GM19468 (cell line): ENCODE measurements at regions not wholly inside any gene's neighbourhood (a gene's known extent, or its start where the extent isn't known, plus 50 kb on each side); places are given as distances from the start of the nearest gene placed in this dataset.
"Not testable (repeated sequence)": the region's sequence is repeated elsewhere in the genome, so short reads cannot be mapped to it uniquely, and the experiment has no call there.

Experiments
- ATAC-seq: cut with Tn5 transposase; IDR thresholded peaks from one replicate; pipeline ENCODE4 v1.9.1; 2021; ENCODE audit warnings: mild to moderate bottlenecking, moderate library complexity, moderate number of reproducible peaks; ENCODE audit not compliant: unreplicated experiment; ENCODE audit errors: extremely low read depth

DNA sequence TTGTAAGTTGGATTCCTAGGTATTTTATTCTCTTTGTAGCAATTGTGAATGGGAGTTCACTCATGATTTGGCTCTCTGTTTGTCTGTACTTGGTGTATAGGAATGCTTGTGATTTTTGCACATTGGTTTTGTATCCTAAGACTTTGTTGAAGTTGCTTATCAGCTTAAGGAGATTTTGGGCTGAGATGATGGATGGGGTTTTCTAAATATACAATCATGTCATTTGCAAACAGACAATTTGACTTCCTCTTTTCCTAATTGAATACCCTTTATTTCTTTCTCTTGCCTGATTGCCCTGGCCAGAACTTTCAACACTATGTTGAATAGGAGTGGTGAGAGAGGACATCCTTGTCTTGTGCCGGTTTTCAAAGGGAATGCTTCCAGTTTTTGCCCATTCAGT lies 391.8 kb downstream of the NPIPA7 start:
- ATAC-seq, result not testable (repeated sequence)

DNA sequence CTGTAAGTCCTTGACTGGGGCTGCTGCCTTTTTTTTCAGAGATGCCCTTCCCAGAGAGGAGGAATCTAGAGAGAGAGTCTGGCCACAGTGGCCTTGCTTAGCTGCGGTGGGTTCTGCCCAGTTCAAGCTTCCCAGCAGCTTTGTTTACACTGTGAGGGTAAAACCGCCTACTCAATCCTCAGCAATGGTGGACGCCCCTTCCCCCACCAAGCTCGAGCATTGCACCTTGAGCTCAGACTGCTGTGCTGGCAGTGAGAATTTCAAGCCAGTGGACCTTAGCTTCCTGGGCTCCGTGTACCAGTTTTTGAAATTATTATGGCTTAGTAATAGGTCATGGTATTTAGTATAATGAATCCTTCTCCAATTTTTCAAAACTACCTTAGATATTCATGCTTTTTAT lies 395.4 kb downstream of the NPIPA7 start:
- ATAC-seq, result no peak

DNA sequence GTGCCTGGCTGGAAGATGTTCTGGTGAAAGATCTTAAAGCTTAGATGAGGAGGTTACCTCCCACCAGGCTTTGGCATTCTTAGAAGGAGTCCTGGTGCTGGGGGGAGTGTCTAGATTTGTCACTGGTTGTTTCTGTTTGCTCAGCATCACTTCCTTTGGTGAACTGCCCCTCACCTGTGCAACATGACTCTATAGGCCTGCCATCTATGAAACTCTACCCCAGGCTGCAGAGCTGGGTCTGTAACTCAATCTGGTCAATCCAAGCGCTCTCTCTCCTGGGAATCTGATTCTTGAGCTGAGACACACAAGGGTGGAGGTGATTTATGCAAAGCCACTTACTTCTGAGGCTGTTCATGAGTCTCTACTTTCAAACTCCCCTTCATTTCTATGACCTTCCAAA lies 399.4 kb downstream of the NPIPA7 start:
- ATAC-seq, result no peak

DNA sequence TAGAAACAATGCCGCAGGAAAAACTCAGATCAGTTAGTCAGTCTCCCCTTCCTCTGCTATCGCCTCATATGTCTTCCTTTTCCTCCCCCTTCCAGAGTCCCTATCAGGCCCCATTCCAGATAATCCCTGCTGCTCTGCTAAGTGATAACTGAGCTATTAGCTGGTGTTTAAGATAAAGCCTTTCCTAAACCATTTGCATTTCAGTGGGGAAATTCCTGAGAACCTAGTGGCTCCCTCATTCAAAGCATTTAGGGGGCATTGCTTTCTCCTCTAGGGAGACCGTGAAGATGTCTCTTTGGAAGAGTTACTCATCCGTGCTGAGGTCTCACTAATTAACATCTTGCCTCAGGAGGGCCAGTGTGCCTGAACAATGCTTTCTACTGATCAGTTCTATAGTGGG lies 401.6 kb downstream of the NPIPA7 start:
- no peak for ATAC-seq

DNA sequence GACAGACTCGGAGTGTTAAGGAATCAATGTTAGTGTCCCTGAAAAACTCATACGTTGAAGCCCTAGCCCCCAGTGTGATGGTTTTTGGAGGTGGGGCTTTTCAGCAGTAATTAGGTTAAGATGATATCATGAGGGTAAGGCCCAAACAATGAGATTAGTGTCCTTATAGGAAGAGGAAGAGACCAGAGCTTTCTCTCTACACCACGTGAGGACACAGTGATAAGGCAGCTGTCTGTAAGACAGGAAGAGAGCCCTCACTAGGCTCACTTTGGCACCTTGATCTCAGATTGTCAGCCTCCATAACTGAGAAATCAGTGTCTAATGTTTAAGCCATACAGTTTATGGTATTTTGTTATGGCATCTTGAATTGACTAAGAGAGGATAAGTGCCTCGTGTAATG lies 403.2 kb downstream of the NPIPA7 start:
- no peak for ATAC-seq

DNA sequence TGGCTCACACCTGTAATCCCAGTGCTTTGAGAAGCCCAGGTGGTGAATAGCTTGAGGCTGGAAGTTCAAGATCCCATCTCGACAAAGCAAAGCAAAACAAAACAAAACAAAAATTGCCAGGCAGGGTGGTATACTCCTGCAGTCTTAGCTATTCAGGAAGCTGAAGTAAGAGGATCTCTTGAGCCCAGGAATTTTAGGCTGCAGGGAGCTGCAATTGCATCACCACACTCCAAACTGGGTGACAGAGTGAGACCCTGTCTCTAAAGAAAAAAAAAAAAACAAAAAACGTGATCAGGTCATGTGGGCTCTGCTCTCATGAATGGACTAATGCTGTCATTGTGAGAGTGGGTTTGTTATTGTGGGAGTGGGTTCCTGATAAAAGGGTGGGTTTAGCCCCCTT lies 409.1 kb downstream of the NPIPA7 start:
- no peak for ATAC-seq

DNA sequence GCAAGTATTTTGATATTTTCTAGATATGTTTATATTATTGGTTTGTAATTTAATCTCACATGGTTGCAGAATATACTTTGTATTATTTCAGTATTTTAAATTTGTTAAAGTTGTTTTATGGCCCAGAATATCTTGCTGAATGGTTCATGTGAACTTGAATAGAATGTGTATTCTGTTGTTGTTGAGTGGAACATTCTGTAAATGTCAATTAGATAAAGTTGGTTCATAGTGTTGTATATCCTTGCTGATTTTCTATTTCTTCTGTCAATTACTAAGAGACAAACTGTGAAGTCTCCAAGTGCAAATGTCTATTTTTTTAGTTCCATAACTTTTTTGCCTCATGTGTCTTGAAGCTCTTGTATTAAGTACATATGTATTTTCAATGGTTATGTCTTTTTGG lies 411.7 kb downstream of the NPIPA7 start:
- no peak for ATAC-seq

DNA sequence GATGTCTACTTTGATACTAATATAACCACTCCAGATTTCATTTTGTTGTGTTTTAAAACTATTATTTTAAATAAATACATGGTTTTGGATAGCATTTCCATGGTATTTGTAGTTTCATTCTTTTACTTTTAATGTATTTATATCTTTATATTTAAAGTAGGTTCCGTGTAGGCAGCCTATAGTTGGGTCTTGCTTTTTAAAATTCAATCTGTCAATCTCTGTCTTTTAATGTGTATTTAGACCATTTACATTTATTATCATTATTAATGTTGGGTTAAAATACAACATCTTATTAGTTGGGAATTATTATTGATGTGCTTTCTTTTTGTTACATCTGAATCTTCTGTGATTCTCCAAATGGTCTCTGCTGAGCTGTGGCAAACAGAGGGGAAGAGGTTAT lies 412.1 kb downstream of the NPIPA7 start:
- no peak for ATAC-seq

DNA sequence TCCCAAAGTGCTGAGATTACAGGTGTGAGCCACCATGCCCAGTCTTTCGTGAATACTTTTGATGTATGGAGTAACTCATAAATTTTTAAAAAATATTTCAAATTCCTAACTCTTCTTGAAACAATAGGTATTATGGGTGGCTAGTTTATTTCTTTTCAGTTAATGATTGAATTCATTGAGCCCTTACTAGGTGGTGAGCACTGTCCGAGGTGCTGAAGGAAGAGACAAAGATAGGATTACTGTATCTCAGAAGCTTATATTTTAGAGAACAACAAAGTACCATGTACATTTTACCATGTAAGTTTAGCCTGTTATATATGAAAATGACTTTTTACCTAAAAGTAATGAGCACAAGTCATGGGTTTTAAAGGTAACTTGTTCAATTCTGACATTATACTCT lies 418.3 kb downstream of the NPIPA7 start:
- no peak for ATAC-seq

DNA sequence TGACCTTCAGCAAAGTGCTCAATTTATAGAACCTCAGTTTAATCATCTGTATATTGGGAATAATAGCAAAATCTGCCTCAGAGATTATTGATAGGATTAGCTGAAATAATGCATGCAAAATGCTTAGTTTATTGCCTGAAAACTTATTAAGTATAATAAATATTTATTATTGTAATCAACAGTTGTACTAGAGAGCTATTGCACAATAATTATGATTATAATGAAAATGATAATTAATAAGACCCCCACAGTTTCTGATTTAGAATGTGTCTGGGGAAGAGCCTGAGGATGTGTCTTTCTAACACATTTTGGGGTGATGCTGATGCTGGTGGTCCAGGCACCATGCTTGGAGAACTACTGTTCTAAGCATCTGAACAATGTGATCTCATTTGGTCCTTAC lies 419.6 kb downstream of the NPIPA7 start:
- ATAC-seq, result no peak

DNA sequence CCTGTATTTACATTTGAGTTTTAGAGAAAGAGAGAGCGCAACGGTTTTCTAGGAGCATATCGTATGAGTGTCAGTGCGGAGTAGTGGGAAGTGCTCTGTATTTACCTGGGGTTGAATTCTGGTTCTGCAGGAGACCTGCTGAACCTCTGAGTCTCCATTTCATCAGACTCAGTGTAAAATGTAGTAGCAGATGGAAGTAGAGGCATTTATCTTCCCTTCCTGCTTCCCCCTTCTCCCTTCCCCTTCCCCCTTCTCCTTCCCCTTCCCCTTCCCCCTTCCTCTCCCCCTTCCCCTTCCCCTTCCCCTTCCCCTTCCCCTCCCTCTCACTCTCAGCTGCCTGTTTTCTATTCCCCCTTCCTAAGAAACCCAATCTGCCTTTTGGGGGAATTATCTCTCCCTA lies 426.9 kb downstream of the NPIPA7 start:
- ATAC-seq, result no peak

DNA sequence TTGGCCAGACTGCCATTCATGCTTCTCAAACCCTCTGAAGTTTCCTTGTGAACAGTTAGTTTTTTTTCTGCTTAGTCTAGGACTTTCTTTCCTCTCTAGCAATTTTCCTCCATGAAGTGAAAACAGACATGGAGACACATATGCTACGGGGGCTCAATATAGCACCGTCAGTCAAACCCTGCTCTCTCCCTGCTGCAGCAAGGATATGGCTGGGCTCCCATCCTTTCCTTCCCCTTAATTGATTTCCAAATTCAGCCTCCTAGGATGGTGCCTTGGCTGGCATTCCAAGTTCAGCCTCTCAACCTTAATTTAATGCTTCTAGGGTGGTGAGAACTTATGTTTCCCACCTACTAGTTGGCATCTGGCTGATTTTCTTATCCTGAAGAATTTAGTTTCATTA lies 436.7 kb downstream of the NPIPA7 start:
- no peak for ATAC-seq

DNA sequence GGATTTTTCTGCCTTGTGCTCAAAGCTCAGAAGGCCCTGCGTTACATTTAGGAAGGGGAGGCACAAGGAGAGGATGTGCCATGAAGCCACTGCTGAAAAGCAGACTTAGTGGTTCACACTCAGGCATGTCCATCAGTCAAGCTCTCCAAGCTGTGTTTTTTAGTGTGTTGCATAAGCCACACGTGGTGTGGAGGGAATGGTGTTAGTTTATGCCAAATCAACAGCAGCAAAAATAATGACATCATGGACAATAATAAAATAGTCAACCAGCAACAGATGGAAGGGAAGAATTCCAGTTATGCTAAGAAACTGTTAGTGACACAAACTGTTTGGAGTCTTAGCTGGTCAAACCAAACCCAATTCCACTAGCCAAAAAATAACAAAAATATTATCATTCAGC lies 438.3 kb downstream of the NPIPA7 start:
- ATAC-seq, result no peak

DNA sequence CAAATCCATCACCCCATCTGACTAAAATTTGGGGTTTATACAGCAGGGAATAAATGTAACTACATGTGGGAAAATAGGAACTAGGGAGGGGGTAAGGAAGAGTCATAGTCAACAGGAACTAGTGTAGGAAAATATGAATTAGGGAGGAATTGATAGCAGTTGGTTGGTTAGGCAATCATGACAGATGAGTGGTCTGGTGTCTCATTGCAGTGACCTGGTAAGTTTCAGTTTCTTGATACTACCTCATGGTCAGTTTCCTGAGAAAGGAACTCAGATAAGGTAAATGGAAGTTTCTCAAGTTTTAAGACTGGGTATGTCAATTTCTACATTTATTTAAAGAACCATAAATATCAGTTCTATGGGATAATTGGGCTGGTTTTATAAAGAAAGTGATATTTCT lies 442.3 kb downstream of the NPIPA7 start:
- no peak for ATAC-seq

DNA sequence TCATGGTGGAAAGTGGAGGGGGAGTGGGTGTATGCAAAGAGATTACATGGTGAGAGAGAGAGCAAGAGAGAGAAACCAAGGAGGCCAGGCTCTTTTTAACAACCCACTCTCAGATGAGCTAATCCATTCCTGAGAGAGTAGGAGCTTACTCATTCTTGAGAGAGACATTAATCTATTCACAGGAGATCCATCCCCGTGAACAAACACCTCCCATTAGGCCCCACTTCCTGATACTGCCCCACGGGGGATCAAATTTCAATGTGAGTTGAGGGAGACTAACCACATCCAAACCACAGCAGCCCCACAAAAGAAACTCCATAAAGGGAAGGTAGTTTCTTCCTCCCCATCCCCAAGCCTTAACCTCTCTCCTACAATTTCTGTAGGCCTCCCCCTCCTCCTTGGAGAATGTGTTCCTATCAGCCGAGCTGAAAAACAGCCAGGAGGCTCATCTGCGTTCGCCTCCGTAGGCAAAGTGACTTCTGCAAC lies 450.0 kb downstream of the NPIPA7 start:
- ATAC-seq, result no peak

DNA sequence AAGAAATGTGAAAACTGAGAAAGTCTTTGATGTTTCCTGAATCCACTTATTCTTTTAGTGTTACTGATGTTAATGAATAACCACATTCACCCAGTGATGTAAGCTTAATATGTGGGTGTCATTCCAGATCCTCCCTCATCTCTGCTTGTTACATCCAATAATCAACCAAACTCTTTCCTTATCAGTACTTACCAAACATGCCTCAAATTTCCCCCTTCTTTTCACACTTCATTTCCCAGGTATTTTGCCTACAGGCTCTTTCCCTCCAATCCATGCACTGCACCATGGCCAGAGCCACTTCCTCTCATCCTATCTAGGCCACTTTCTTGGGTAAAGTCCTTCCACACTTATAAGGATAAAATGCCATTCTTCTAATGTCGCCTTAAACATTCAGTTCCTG lies 451.5 kb downstream of the NPIPA7 start:
- ATAC-seq, result no peak

DNA sequence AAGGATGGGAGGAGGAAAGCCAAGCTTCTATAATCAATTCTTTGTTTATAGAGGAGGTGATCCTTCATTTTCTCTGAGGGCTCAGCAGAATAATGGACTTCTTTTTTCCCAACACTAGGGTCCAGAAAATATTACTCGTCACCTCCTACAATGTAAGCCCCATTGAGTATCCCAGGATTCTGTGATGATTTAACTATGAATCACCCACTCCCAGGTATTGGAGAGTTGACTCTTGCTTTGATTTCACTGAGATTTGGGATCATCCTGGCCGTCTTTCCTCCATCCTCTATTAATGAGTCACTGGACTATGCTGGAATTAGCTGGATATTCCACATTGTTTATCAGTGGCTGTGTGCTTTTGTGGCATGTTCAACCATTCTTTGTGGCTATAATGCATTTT lies 452.0 kb downstream of the NPIPA7 start:
- ATAC-seq, result no peak

DNA sequence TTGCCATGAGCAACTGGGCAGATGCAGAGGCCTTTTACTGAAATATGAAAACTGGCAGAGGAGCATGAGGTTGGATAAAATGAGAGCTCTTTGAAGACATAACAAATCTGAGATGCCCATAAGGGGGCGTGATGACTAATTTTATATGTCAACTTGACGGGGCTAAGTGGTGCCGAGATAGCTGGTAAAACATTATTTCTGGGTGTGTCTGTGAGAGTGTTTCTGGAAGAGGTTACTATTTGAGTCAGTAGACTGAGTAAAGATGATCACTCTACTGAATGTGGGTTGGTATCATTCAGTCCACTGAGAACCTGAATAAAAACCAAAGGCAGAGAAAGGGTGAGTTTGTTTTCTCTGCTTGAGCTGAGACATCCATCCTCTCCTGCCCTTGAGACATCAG lies 454.2 kb downstream of the NPIPA7 start:
- no peak for ATAC-seq

DNA sequence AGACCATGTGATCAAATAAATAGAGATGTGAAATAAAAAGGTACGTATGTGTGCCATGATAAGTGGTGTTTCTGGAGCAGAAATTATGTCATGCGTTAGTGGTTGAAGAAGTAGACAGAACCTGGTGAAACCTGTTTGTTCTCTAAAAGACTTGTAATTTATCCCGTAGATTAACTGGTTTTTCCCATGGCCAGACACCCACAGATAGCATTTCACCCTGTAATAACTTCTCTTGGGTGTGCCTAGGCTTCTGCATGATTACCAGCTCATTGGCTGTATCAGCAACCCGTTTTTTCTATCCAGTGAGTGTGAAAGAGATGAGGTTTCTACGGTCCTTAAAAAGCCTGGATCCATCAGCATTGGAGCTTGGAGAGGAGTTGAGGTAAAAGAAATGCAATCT lies 471.3 kb downstream of the NPIPA7 start:
- ATAC-seq, result no peak

DNA sequence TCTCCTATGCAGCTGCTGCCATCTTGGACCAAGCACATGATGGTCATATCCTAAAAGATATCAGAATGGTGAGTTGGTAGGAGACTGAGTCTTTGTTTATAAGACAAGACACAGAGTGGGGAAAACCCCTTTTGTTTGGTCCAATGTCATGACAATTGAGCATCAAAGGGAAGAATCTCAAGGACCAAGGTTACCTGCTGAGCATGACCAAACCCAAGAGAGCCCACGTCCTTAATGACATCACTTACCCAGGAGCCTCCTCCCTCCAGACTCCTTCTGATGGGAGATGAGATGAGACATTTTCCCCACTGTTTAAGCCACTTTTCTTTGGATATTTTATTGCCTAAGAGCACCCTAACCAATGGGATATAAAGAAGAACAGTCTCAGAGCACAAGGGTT lies 478.1 kb downstream of the NPIPA7 start:
- ATAC-seq, result no peak

DNA sequence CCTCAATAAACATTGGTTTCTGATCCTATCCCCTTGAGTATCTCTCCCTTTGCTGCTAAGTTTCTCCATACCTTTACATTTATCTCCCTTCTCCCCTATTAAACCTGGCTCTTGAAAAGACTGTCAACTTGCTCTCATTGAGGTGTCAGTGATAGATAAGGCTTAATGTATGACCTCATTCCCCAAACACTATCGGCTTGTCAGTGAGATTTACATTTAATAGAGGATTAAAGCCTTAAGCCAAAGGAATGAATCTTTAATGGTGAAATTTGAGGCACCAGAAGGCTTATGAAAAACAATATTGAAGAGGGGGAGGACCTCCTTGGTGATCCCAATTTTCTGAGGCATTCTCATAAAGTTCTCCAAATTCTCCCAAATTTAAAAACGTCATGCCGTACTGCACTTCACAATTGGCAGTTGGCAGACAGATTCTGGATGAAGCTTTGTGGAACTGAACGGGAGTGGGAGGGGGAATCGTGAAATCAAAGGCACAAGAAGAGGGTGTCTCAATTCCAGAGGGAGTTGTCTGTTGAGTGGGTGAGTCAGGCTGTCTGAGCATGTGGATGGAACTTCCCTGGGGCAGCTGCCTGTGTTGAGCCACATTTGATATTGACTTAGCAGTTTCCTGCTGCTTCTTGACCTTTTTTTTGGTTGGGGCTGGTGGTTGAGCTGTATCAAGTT lies 478.8 kb downstream of the NPIPA7 start:
- no peak for ATAC-seq

DNA sequence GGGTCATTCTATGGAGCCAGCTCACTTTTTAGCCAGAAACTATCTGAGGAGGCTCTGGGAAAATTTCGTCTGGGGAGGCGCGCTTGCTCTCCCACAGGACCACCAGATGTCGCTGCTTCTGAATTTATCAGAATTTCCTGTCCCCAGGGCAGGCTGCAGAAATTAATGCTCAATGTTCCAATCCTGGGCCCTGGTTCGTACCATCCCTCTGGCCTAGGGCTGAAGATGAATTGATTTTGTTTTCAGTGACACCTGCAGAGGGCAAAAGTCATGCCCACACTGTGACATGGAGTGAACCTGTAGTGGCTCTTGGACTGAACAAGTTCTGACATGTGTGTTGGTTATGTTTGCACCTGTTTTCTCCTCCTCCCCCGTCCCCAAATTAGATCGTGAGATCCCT lies 482.6 kb downstream of the NPIPA7 start:
- ATAC-seq, result no peak

DNA sequence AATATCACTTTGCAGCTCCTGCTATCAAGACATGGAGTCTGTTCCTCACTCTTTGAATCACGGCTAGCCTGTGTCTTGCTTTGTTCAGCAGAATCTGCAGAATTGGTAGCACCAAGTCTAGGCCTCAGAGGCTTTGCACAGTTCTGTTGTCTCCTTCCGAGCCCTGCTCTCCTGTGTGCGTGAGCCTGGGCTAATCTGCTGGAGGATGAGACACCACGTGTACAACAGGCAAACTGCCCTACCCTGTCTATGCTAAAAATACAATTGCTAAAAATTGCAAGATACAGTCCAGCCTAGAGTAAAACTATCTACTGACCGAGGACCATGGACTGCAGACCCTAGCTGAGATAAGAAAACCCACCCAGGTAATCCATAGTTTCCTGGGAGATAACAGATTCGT lies 484.7 kb downstream of the NPIPA7 start:
- no peak for ATAC-seq
